Trophoblast cell (in vitro differentiated cells and primary cell): ENCODE measurements at regions not wholly inside any gene's neighbourhood (a gene's known extent, or its start where the extent isn't known, plus 50 kb on each side); places are given as distances from the start of the nearest gene placed in this dataset.

Experiments used
- DNase-seq, 2 donors: peaks; one replicate each; pipeline ENCODE4 v3.0.0-alpha.2; 2016
- H2AFZ ChIP-seq: 2 replicates; pipeline ENCODE4 v1.6.1; 2013; ENCODE audit warnings: low read length, moderate library complexity, mild to moderate bottlenecking; ENCODE audit not compliant: insufficient read depth, poor library complexity
- H2AK5ac ChIP-seq: 2 replicates; pipeline ENCODE4 v1.6.1; 2013; ENCODE audit warnings: mild to moderate bottlenecking, low read length
- H2BK120ac ChIP-seq: 2 replicates; pipeline ENCODE4 v1.6.1; 2013; ENCODE audit warnings: low read length, mild to moderate bottlenecking, moderate library complexity; ENCODE audit not compliant: insufficient read depth, poor library complexity
- H2BK12ac ChIP-seq: 2 replicates; pipeline ENCODE4 v1.6.1; 2013; ENCODE audit warnings: mild to moderate bottlenecking, low read length, moderate library complexity
- H2BK5ac ChIP-seq: 2 replicates; pipeline ENCODE4 v1.6.1; 2013; ENCODE audit warnings: low read length, low read depth, moderate library complexity, mild to moderate bottlenecking; ENCODE audit not compliant: poor library complexity
- H3K14ac ChIP-seq: 2 replicates; pipeline ENCODE4 v1.6.1; 2013; ENCODE audit warnings: mild to moderate bottlenecking, low read length
- H3K18ac ChIP-seq: 2 replicates; pipeline ENCODE4 v1.6.1; 2013; ENCODE audit warnings: mild to moderate bottlenecking, low read length
- H3K23ac ChIP-seq: 2 replicates; pipeline ENCODE4 v1.6.1; 2013; ENCODE audit warnings: low read length
- H3K27ac ChIP-seq: 2 replicates; pipeline ENCODE4 v1.5.1; 2013; ENCODE audit warnings: low read depth, mild to moderate bottlenecking, inconsistent platforms, low read length, moderate library complexity
- H3K27me3 ChIP-seq: 2 replicates; pipeline ENCODE4 v1.6.1; 2013; ENCODE audit warnings: inconsistent platforms, mild to moderate bottlenecking, low read length, moderate library complexity; ENCODE audit not compliant: insufficient read depth
- H3K36me3 ChIP-seq, 2 experiments: 1 replicate in 1 of 2; 2 replicates in 1 of 2; pipeline ENCODE4 v1.6.1; 2013; ENCODE audit warnings: low read length in 2 of 2, mild to moderate bottlenecking in 2 of 2, moderate library complexity in 1 of 2; ENCODE audit not compliant: insufficient read depth in 2 of 2, control insufficient read depth in 1 of 2
- H3K4ac ChIP-seq: 2 replicates; pipeline ENCODE4 v1.6.1; 2013; ENCODE audit warnings: low read depth, mild to moderate bottlenecking, low read length, moderate library complexity
- H3K4me1 ChIP-seq, 2 experiments: 1 replicate in 1 of 2; 2 replicates in 1 of 2; pipeline ENCODE4 v1.6.1; 2013; ENCODE audit warnings: low read length in 2 of 2, mild to moderate bottlenecking in 2 of 2, moderate library complexity in 1 of 2; ENCODE audit not compliant: insufficient read depth in 2 of 2, control insufficient read depth in 1 of 2
- H3K4me2 ChIP-seq: 2 replicates; pipeline ENCODE4 v1.6.1; 2013; ENCODE audit warnings: inconsistent platforms, mild to moderate bottlenecking, low read length, moderate library complexity
- H3K4me3 ChIP-seq: 2 replicates; pipeline ENCODE4 v1.5.1; 2013; ENCODE audit warnings: mild to moderate bottlenecking, low read depth, low read length, inconsistent platforms
- H3K79me1 ChIP-seq: one replicate; pipeline ENCODE4 v1.6.1; 2013; ENCODE audit warnings: low read length
- H3K79me2 ChIP-seq: 2 replicates; pipeline ENCODE4 v1.6.1; 2013; ENCODE audit warnings: low read length, mild to moderate bottlenecking; ENCODE audit not compliant: control insufficient read depth, insufficient read depth, poor library complexity
- H3K9ac ChIP-seq: 2 replicates; pipeline ENCODE4 v1.6.1; 2013; ENCODE audit warnings: mild to moderate bottlenecking, low read length
- H3K9me3 ChIP-seq: 2 replicates; pipeline ENCODE4 v1.6.1; 2013; ENCODE audit warnings: low read depth, mild to moderate bottlenecking, control low read depth, inconsistent platforms, low read length; ENCODE audit not compliant: insufficient read depth
- H4K12ac ChIP-seq: 2 replicates; pipeline ENCODE4 v1.6.1; 2013; ENCODE audit warnings: low read depth, mild to moderate bottlenecking, low read length, moderate library complexity
- H4K8ac ChIP-seq: 2 replicates; pipeline ENCODE4 v1.6.1; 2013; ENCODE audit warnings: low read depth, mild to moderate bottlenecking, low read length, moderate library complexity
- H4K91ac ChIP-seq: one replicate; pipeline ENCODE4 v1.6.1; 2013; ENCODE audit warnings: low read depth, mild to moderate bottlenecking, low read length, moderate library complexity
- WGBS: extraction: QIAGEN DNeasy Blood & Tissue Kit; methylation state at CpG from one replicate; pipeline ENCODE4 v1.1.7; 2013; ENCODE audit warnings: missing lambda C conversion rate; ENCODE audit not compliant: insufficient read length, insufficient coverage; ENCODE audit errors: extremely low coverage; 5-methylcytosine and 5-hydroxymethylcytosine counted together

DNA sequence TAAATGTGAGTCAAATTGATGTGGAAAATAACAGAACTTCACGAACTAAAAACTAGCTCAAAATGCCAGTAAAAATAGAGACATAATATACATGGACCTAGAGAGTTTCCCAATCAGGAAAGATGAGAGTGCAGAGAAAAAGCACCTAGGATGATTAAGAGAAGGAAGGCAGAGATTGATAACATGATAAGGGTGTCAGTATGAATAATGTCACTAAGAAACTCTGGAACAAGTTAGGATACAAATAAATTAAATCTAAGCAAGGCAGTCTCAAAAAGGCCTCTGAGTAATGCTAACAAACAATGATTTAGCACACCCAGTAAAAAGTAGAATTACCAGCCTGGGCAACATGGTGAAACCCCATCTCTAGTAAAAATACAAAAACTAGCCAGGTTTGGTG, 304.7 kb upstream of the DPPA4 start:
- Histone ChIP-seq H3K4ac (no peak overlapping the region), H3K27me3 (no peaks in the 10 kb centered on the region)

DNA sequence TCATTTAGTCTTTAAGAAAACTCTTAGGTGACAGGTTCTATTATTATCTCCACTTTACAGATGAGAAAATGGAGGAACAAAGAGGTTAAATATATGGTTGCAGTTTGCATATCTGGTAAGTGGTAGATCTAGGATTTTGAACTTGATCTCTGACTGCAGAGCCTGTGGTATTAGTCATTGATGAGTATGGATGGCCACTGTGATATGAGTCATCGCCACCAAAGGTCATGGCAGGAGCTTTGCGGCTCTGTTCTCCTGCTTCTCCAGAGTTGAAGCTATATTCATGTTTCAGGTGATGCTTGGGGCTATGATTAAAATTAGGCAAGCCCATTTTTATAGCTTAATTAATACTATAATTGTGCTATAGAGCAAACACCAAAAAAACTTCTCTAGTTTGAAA, 306.2 kb upstream of the DPPA4 start:
- peak; percentile 9 to 43 for DNase-seq
- H4K12ac ChIP-seq, result no peak overlapping the region
- no peak overlapping the region for H3K4ac ChIP-seq
- H2BK120ac ChIP-seq, result no peak overlapping the region
- no peak overlapping the region for H4K8ac ChIP-seq
- no peak overlapping the region for H3K27ac ChIP-seq
- no peak overlapping the region for H2BK12ac ChIP-seq
- H2AK5ac ChIP-seq, result no peak overlapping the region
- H3K27me3 ChIP-seq, result no peaks in the 10 kb centered on the region
- H3K79me1 ChIP-seq, result no peaks in the 10 kb centered on the region
- no peak overlapping the region for H3K9ac ChIP-seq
- H3K4me3 ChIP-seq, result no peak overlapping the region
- H3K14ac ChIP-seq, result no peak overlapping the region
- H3K18ac ChIP-seq, result no peak overlapping the region
- no peak overlapping the region for H2AFZ ChIP-seq
- no peak overlapping the region for H2BK5ac ChIP-seq
- H3K4me1 ChIP-seq, result no peaks in the 10 kb centered on the region
- no peak overlapping the region for H3K4me2 ChIP-seq
- H3K79me2 ChIP-seq, result no peaks in the 10 kb centered on the region
- H4K91ac ChIP-seq, result no peak overlapping the region
- peaks cover 2% of the 10 kb centered on the region for H3K9me3 ChIP-seq
- WGBS, result no CpG with 5 or more reads among the region's 2 CpGs
- H3K36me3 ChIP-seq, result no peaks in the 10 kb centered on the region
- H3K23ac ChIP-seq, result no peak overlapping the region

More for the DNA sequence above, 304.7 kb upstream of the DPPA4 start:
- H3K9ac ChIP-seq, result no peak overlapping the region
- no CpG with 5 or more reads among the region's 1 CpG for WGBS
- DNase-seq, result no peak
- H4K12ac ChIP-seq, result no peak overlapping the region
- no peak overlapping the region for H2AFZ ChIP-seq
- no peak overlapping the region for H2BK12ac ChIP-seq
- no peaks in the 10 kb centered on the region for H3K9me3 ChIP-seq
- H3K27ac ChIP-seq, result no peak overlapping the region
- H3K4me1 ChIP-seq, result no peaks in the 10 kb centered on the region
- no peak overlapping the region for H4K8ac ChIP-seq
- H3K4me2 ChIP-seq, result no peak overlapping the region
- no peak overlapping the region for H2BK120ac ChIP-seq
- H3K79me2 ChIP-seq, result no peaks in the 10 kb centered on the region
- H3K18ac ChIP-seq, result no peak overlapping the region
- H4K91ac ChIP-seq, result no peak overlapping the region
- H3K4me3 ChIP-seq, result no peak overlapping the region
- no peaks in the 10 kb centered on the region for H3K36me3 ChIP-seq
- H2BK5ac ChIP-seq, result no peak overlapping the region
- no peak overlapping the region for H3K14ac ChIP-seq
- H3K79me1 ChIP-seq, result no peaks in the 10 kb centered on the region
- no peak overlapping the region for H2AK5ac ChIP-seq
- no peak overlapping the region for H3K23ac ChIP-seq

- Histone ChIP-seq H3K27ac (no peak overlapping the region), H3K4me2 (no peak overlapping the region), H3K36me3 (no peaks in the 10 kb centered on the region), H3K18ac (no peak overlapping the region), H3K14ac (no peak overlapping the region), H2BK12ac (no peak overlapping the region), H4K8ac (no peak overlapping the region), H3K4me1 (no peaks in the 10 kb centered on the region), H3K27me3 (no peaks in the 10 kb centered on the region), H3K9me3 (peaks cover 2% of the 10 kb centered on the region), H4K12ac (no peak overlapping the region), H3K4me3 (no peak overlapping the region), H3K79me1 (no peaks in the 10 kb centered on the region), H4K91ac (no peak overlapping the region), H2BK120ac (no peak overlapping the region), H2AK5ac (no peak overlapping the region), H3K23ac (no peak overlapping the region), H3K79me2 (no peaks in the 10 kb centered on the region), H3K4ac (no peak overlapping the region), H2AFZ (no peak overlapping the region), H2BK5ac (no peak overlapping the region), H3K9ac (no peak overlapping the region)
- 100% methylated on average over 1 of the region's 2 CpGs for WGBS
- DNase-seq, result no peak
These were observed 307.0 kb upstream of the DPPA4 start for GRCh38 chr3:109644332-109644731.

- Histone ChIP-seq H3K79me1 (no peaks in the 10 kb centered on the region), H4K12ac (no peak overlapping the region), H2AK5ac (no peak overlapping the region), H2BK5ac (no peak overlapping the region), H3K4me1 (no peaks in the 10 kb centered on the region), H3K79me2 (no peaks in the 10 kb centered on the region), H3K18ac (no peak overlapping the region), H3K9me3 (peaks cover 2% of the 10 kb centered on the region), H3K4me2 (no peak overlapping the region), H2AFZ (no peak overlapping the region), H4K8ac (no peak overlapping the region), H4K91ac (no peak overlapping the region), H2BK12ac (no peak overlapping the region), H3K4me3 (no peak overlapping the region), H3K27me3 (no peaks in the 10 kb centered on the region), H3K4ac (no peak overlapping the region), H3K14ac (no peak overlapping the region), H3K27ac (no peak overlapping the region), H3K9ac (no peak overlapping the region), H3K23ac (no peak overlapping the region), H3K36me3 (no peaks in the 10 kb centered on the region), H2BK120ac (no peak overlapping the region)
- no peak for DNase-seq
- WGBS, result no CpG with 5 or more reads among the region's 3 CpGs
These were observed 307.4 kb upstream of the DPPA4 start for GRCh38 chr3:109644746-109645145.
